Bronchial epithelial cell (primary cell): ENCODE measurements at regions not wholly inside any gene's neighbourhood (a gene's known extent, or its start where the extent isn't known, plus 50 kb on each side); places are given as distances from the start of the nearest gene placed in this dataset.

Experiments used
- DNase-seq: peaks from one replicate; pipeline ENCODE4 v3.0.0-alpha.2; 2010; ENCODE audit warnings: low read depth
- FAIRE-seq: peaks from 2 replicates; lab custom pipeline; 2011; peaks lifted over from hg19 to GRCh38; lab: Jason Lieb, UNC
- H3K27me3 ChIP-seq: 2 replicates; pipeline ENCODE4 v1.5.1; 2011; ENCODE audit warnings: low read length; ENCODE audit not compliant: control insufficient read depth, insufficient read depth
- H3K36me3 ChIP-seq: 2 replicates; pipeline ENCODE4 v1.5.1; 2011; ENCODE audit warnings: low read length; ENCODE audit not compliant: control insufficient read depth, insufficient read depth
- H3K4me3 ChIP-seq: 2 replicates; pipeline ENCODE4 v1.5.1; 2011; ENCODE audit warnings: mild to moderate bottlenecking, low read depth, low read length, control low read depth
- CTCF ChIP-seq: IDR thresholded peaks from 2 replicates; pipeline ENCODE4 v1.5.1; 2011; ENCODE audit warnings: mild to moderate bottlenecking, moderate library complexity, low read length, control low read depth, inconsistent platforms; ENCODE audit not compliant: insufficient read depth, severe bottlenecking

DNA sequence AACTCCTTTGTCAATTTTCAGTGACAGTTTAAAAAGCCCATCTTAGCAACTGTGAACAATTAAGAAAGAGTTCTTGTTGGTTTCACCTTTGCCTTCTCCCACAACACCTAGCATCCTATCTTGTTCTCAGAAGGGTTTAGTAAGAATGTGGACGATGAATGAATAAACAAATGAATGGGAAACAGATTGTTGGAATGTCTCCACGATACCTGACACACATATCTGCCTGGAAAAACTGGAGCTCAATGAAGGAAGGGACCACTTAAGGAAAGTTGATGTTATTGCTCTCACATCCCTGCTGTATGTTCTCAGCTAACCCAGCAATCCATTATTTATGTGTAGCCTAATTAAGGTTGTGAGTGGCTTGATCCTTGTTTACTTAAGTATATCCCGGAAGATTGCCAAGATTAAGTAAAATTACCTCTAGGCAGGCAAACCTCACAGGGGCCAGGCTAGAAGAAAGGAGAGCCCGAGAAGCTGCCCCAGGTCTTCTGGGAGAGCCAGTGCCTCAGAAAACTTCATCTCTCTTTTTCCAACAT, 286.4 kb downstream of the NXPE2 start:
- FAIRE-seq, result no peak
- TF ChIP-seq CTCF, result no peak
- Histone ChIP-seq H3K36me3 (no peaks in the 10 kb centered on the region), H3K27me3 (no peaks in the 10 kb centered on the region), H3K4me3 (no peak overlapping the region)
- no peak for DNase-seq

DNA sequence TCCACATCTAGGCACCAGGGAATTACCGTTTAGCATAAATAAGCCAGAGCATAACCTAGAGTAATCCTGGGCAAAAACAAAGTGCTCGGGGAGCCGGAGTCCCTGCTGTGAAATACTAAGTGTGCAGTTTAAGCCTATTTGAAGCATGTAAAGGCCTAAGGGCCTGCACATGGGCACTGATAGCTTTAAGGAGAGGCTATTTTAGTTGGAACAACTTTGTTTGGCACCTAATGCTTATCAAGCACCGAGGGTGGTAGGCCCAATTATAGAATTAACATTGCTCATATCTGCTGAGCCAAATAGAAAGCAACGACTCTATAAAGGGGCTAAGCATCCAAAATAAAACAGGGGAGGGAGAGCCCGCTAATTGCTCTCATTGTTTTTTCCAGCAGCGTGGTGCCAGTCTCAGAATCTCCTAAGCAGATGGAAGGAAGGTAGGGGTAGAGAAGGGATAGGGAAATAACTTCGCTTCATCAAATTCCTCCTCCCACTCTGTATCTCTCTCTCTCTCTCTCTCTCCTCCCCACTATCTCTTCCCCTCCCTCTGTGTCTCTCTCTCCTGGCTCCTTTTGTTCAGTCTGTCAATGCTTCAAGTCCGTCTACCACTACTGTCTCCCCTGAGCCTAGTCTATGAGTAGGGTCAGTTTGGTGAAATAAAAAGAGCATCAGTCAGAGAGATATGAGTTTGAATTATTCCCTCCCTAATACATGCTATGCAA, 292.8 kb downstream of the NXPE2 start:
- FAIRE-seq (no peak), DNase-seq (no peak)
- TF ChIP-seq CTCF, result no peak
- Histone ChIP-seq H3K27me3 (no peaks in the 10 kb centered on the region), H3K4me3 (no peak overlapping the region), H3K36me3 (no peaks in the 10 kb centered on the region)

DNA sequence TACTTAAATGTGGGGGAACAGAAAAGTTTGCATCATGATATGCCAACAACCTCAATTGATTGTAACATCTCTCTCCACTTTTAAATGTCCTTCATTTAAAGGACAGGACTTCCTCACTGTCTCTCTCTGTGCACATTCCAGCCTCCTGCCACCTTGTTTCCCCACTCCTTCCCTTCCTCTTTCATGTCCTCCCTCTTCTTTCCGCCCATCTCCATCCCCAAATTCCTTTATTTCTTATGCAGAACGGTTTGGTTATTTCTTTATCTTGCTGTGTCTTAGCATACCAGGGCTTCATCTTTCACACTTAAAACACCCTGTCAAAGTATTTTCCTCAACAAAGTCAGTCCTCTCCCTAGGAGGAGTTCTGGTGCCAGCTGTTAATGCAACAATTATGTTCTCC, 293.8 kb downstream of the NXPE2 start:
- Histone ChIP-seq H3K36me3 (no peaks in the 10 kb centered on the region), H3K4me3 (no peak overlapping the region), H3K27me3 (no peaks in the 10 kb centered on the region)
- no peak for TF ChIP-seq CTCF
- FAIRE-seq (no peak), DNase-seq (no peak)

DNA sequence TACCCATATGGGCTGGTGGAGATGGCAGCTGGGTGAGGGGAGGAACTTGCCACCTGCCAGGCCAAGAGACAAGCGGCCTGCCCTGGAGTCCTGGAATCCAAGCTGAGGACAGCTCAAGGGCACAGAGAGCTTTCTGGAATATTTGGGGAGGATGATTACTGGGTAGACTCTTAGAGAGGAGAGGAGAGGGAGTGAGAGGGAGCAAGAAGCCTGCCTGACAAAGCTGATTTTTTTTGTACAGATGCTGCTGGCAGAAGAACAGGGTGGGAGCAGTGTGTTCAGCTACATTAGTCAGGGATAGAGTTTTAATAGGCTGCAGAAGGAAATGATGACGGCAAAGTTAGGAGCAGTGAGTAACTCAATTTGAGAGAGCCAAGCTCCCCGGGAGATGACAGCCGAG, 299.3 kb downstream of the NXPE2 start:
- H3K36me3 ChIP-seq, result no peaks in the 10 kb centered on the region
- no peaks in the 10 kb centered on the region for H3K27me3 ChIP-seq
- DNase-seq, result no peak
- TF ChIP-seq CTCF, result no peak
- no peak for FAIRE-seq
- H3K4me3 ChIP-seq, result no peak overlapping the region

DNA sequence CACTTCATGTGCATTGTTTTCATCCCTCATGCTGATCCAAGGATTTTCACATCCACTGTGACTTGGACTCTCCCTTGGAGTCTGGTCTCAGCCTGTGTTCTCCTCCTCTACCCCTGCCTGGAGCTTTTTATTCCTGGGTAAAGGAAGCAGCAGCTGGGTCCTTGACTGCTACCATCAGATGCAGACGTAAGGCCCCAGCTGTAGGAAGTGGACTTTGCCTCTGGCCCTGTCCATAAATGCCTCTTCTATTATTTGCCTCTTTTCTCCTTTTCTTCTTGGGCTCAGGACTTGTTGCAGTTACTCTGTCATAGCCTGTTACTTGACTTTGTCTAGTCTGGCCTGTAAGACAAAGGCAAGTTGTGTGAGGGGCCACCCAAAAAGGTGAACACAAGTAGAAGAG, 303.8 kb downstream of the NXPE2 start:
- Histone ChIP-seq H3K36me3 (no peaks in the 10 kb centered on the region), H3K4me3 (no peak overlapping the region), H3K27me3 (no peaks in the 10 kb centered on the region)
- DNase-seq (no peak), FAIRE-seq (no peak)
- no peak for TF ChIP-seq CTCF
